BLaER1 (cell line): ENCODE measurements at regions not wholly inside any gene's neighbourhood (a gene's known extent, or its start where the extent isn't known, plus 50 kb on each side); places are given as distances from the start of the nearest gene placed in this dataset.

ENCODE experiments used
- H3K27ac ChIP-seq: shearing (Covaris generic); formaldehyde crosslinking; 2 replicates; pipeline ENCODE4 v1.8.1; 2022
- H3K27me3 ChIP-seq: shearing (Covaris generic); formaldehyde crosslinking; 2 replicates; pipeline ENCODE4 v1.8.1; 2022
- H3K36me3 ChIP-seq: shearing (Covaris generic); formaldehyde crosslinking; 2 replicates; pipeline ENCODE4 v1.8.1; 2022
- H3K4me1 ChIP-seq: shearing (Covaris generic); formaldehyde crosslinking; 2 replicates; pipeline ENCODE4 v1.8.1; 2022
- H3K4me2 ChIP-seq: shearing (Covaris generic); formaldehyde crosslinking; 2 replicates; pipeline ENCODE4 v1.8.1; 2022
- H3K4me3 ChIP-seq: shearing (Covaris generic); formaldehyde crosslinking; 2 replicates; pipeline ENCODE4 v1.8.1; 2022
- H3K9ac ChIP-seq: shearing (Covaris generic); formaldehyde crosslinking; 2 replicates; pipeline ENCODE4 v1.8.1; 2022
- H3K9me3 ChIP-seq: shearing (Covaris generic); formaldehyde crosslinking; 2 replicates; pipeline ENCODE4 v1.8.1; 2022
- H4K20me1 ChIP-seq: shearing (Covaris generic); formaldehyde crosslinking; 2 replicates; pipeline ENCODE4 v1.8.1; 2022
- Cebpa-rat ChIP-seq: shearing (Covaris generic); IDR thresholded peaks from 2 replicates; pipeline ENCODE4 v1.8.1; 2022

GRCh38 chr21:34011660-34012059 lies 61.7 kb upstream of the MRPS6 start:
- Histone ChIP-seq H3K4me3 (no peak overlapping the region), H3K9me3 (peaks cover 62% of the 10 kb centered on the region), H3K27ac (no peak overlapping the region), H3K4me2 (no peak overlapping the region), H3K4me1 (no peaks in the 10 kb centered on the region), H4K20me1 (no peaks in the 10 kb centered on the region), H3K36me3 (no peaks in the 10 kb centered on the region), H3K9ac (no peak overlapping the region), H3K27me3 (no peaks in the 10 kb centered on the region)
- no peak for TF ChIP-seq Cebpa-rat

- Histone ChIP-seq H3K27ac (no peak overlapping the region), H3K4me3 (no peak overlapping the region), H3K27me3 (no peaks in the 10 kb centered on the region), H3K9me3 (peaks cover 53% of the 10 kb centered on the region), H3K9ac (no peak overlapping the region), H3K36me3 (no peaks in the 10 kb centered on the region), H3K4me2 (no peak overlapping the region), H4K20me1 (no peaks in the 10 kb centered on the region), H3K4me1 (no peaks in the 10 kb centered on the region)
- TF ChIP-seq Cebpa-rat, result no peak
Measured at GRCh38 chr21:34009193-34009592, 64.2 kb upstream of the MRPS6 start.

- no peak overlapping the region for H3K4me2 ChIP-seq
- TF ChIP-seq Cebpa-rat, result no peak
- H3K27ac ChIP-seq, result no peak overlapping the region
- H3K9ac ChIP-seq, result no peak overlapping the region
- H3K4me1 ChIP-seq, result no peaks in the 10 kb centered on the region
- no peak overlapping the region for H3K4me3 ChIP-seq
- H4K20me1 ChIP-seq, result no peaks in the 10 kb centered on the region
- H3K9me3 ChIP-seq, result peaks cover 52% of the 10 kb centered on the region
- H3K36me3 ChIP-seq, result no peaks in the 10 kb centered on the region
- H3K27me3 ChIP-seq, result no peaks in the 10 kb centered on the region
Measured at GRCh38 chr21:34008618-34009017, 64.8 kb upstream of the MRPS6 start.

- no peak overlapping the region for H3K4me2 ChIP-seq
- H3K4me1 ChIP-seq, result no peaks in the 10 kb centered on the region
- no peak overlapping the region for H3K4me3 ChIP-seq
- no peak overlapping the region for H3K27ac ChIP-seq
- no peaks in the 10 kb centered on the region for H3K36me3 ChIP-seq
- no peak for TF ChIP-seq Cebpa-rat
- no peaks in the 10 kb centered on the region for H3K27me3 ChIP-seq
- H4K20me1 ChIP-seq, result no peaks in the 10 kb centered on the region
- H3K9me3 ChIP-seq, result peaks cover 33% of the 10 kb centered on the region
- no peak overlapping the region for H3K9ac ChIP-seq
Measured at GRCh38 chr21:34006611-34007168, 66.7 kb upstream of the MRPS6 start.

- H3K4me2 ChIP-seq, result no peak overlapping the region
- H3K36me3 ChIP-seq, result no peaks in the 10 kb centered on the region
- no peaks in the 10 kb centered on the region for H3K27me3 ChIP-seq
- no peak overlapping the region for H3K4me3 ChIP-seq
- no peaks in the 10 kb centered on the region for H4K20me1 ChIP-seq
- no peak for TF ChIP-seq Cebpa-rat
- H3K27ac ChIP-seq, result no peak overlapping the region
- peaks cover 20% of the 10 kb centered on the region; the same call in 1 of the 2 replicates for H3K9me3 ChIP-seq
- H3K4me1 ChIP-seq, result no peaks in the 10 kb centered on the region
- H3K9ac ChIP-seq, result no peak overlapping the region
Measured at GRCh38 chr21:34004974-34005373, 68.4 kb upstream of the MRPS6 start.

- no peaks in the 10 kb centered on the region for H3K4me1 ChIP-seq
- no peak overlapping the region for H3K4me3 ChIP-seq
- H3K27ac ChIP-seq, result no peak overlapping the region
- H4K20me1 ChIP-seq, result no peaks in the 10 kb centered on the region
- TF ChIP-seq Cebpa-rat, result no peak
- no peak overlapping the region for H3K4me2 ChIP-seq
- no peaks in the 10 kb centered on the region for H3K36me3 ChIP-seq
- no peak overlapping the region for H3K9ac ChIP-seq
- H3K9me3 ChIP-seq, result peaks cover 13% of the 10 kb centered on the region; the same call in 1 of the 2 replicates
- no peaks in the 10 kb centered on the region for H3K27me3 ChIP-seq
Measured at GRCh38 chr21:34004013-34004938, 69.1 kb upstream of the MRPS6 start.

- Histone ChIP-seq H3K9ac (no peak overlapping the region), H3K4me1 (peaks cover 3% of the 10 kb centered on the region; the same call in 1 of the 2 replicates), H3K36me3 (no peaks in the 10 kb centered on the region), H3K4me2 (no peak overlapping the region), H3K9me3 (peaks cover 12% of the 10 kb centered on the region; the same call in 1 of the 2 replicates), H3K27me3 (no peaks in the 10 kb centered on the region), H3K27ac (no peak overlapping the region), H3K4me3 (no peak overlapping the region), H4K20me1 (no peaks in the 10 kb centered on the region)
- no peak for TF ChIP-seq Cebpa-rat
Measured at GRCh38 chr21:34003428-34003827, 70.0 kb upstream of the MRPS6 start.

GRCh38 chr21:34000375-34000774 lies 73.0 kb upstream of the MRPS6 start:
- no peak overlapping the region for H3K9ac ChIP-seq
- H4K20me1 ChIP-seq, result no peaks in the 10 kb centered on the region
- H3K4me3 ChIP-seq, result no peak overlapping the region
- peaks cover 4% of the 10 kb centered on the region; the same call in 1 of the 2 replicates for H3K4me1 ChIP-seq
- H3K36me3 ChIP-seq, result no peaks in the 10 kb centered on the region
- TF ChIP-seq Cebpa-rat, result no peak
- H3K4me2 ChIP-seq, result no peak overlapping the region
- H3K9me3 ChIP-seq, result peaks cover 31% of the 10 kb centered on the region
- H3K27ac ChIP-seq, result no peak overlapping the region
- no peaks in the 10 kb centered on the region for H3K27me3 ChIP-seq

- Histone ChIP-seq H3K27ac (no peak overlapping the region), H3K9ac (no peak overlapping the region), H3K27me3 (no peaks in the 10 kb centered on the region), H3K4me2 (no peak overlapping the region), H3K36me3 (no peaks in the 10 kb centered on the region), H3K4me3 (no peak overlapping the region), H3K9me3 (peaks cover 25% of the 10 kb centered on the region), H3K4me1 (peaks cover 10% of the 10 kb centered on the region), H4K20me1 (no peaks in the 10 kb centered on the region)
- TF ChIP-seq Cebpa-rat, result no peak
Measured at GRCh38 chr21:33998809-33999208, 74.6 kb upstream of the MRPS6 start.

GRCh38 chr21:33998402-33998801 lies 75.0 kb upstream of the MRPS6 start:
- no peaks in the 10 kb centered on the region for H4K20me1 ChIP-seq
- no peak overlapping the region for H3K9ac ChIP-seq
- H3K4me1 ChIP-seq, result peaks cover 15% of the 10 kb centered on the region
- H3K27me3 ChIP-seq, result no peaks in the 10 kb centered on the region
- no peak overlapping the region for H3K4me2 ChIP-seq
- no peak for TF ChIP-seq Cebpa-rat
- no peaks in the 10 kb centered on the region for H3K36me3 ChIP-seq
- no peak overlapping the region for H3K27ac ChIP-seq
- no peak overlapping the region for H3K4me3 ChIP-seq
- peaks cover 25% of the 10 kb centered on the region for H3K9me3 ChIP-seq
